OCI-LY7 (cell line): ENCODE measurements at regions not wholly inside any gene's neighbourhood (a gene's known extent, or its start where the extent isn't known, plus 50 kb on each side); places are given as distances from the start of the nearest gene placed in this dataset.
"Not testable (repeated sequence)": the region's sequence is repeated elsewhere in the genome, so short reads cannot be mapped to it uniquely, and the experiment has no call there.

Experiments
- BruUV-seq: library from RNA; stranded (reverse); fragments of 400-500 nt; replicated peaks from 2 replicates; lab custom pipeline; 2021; lab: Mats Ljungman, UMichigan
- CTCF ChIA-PET: fragments of 300-600 bp; sonication (Branson Sonifier 250); formaldehyde crosslinking; loops from one replicate; lab custom pipeline; 2022; ENCODE audit warnings: antibody characterized with exemption; ENCODE audit not compliant: unreplicated experiment; lab: Charles Lee
- POLR2A ChIA-PET: fragments of 300-600 bp; sonication (Branson Sonifier 250); formaldehyde crosslinking; loops from one replicate; lab custom pipeline; 2022; ENCODE audit warnings: antibody characterized with exemption; lab: Charles Lee
- DNase-seq: peaks from one replicate; pipeline ENCODE4 v3.0.0-alpha.2; 2015; ENCODE audit warnings: low spot score
- H2AFZ ChIP-seq: fragments of 200-600 bp; sonication (generic), shearing (Covaris generic); 2 replicates; pipeline ENCODE4 v1.6.1; 2014; ENCODE audit warnings: mild to moderate bottlenecking, antibody characterized with exemption, low read length, moderate library complexity
- H3K27ac ChIP-seq: fragments of 200-600 bp; sonication (generic); 2 replicates; pipeline ENCODE4 v1.5.1; 2014; ENCODE audit warnings: mixed run types, low read depth, mild to moderate bottlenecking, moderate library complexity, low read length, inconsistent platforms; ENCODE audit not compliant: poor library complexity, severe bottlenecking
- H3K36me3 ChIP-seq: fragments of 200-600 bp; sonication (generic); 2 replicates; pipeline ENCODE4 v1.6.1; 2014; ENCODE audit warnings: mild to moderate bottlenecking, antibody characterized with exemption, low read length, moderate library complexity, mixed read lengths; ENCODE audit not compliant: insufficient read depth
- H3K4me1 ChIP-seq: fragments of 200-600 bp; sonication (generic); 2 replicates; pipeline ENCODE4 v1.5.1; 2014; ENCODE audit warnings: mild to moderate bottlenecking, low read length; ENCODE audit not compliant: insufficient read depth, poor library complexity, severe bottlenecking
- H3K4me2 ChIP-seq: fragments of 200-600 bp; sonication (generic); 2 replicates; pipeline ENCODE4 v1.6.1; 2014; ENCODE audit warnings: mild to moderate bottlenecking, low read length
- H3K4me3 ChIP-seq: fragments of 200-600 bp; sonication (generic); 2 replicates; pipeline ENCODE4 v1.5.1; 2014; ENCODE audit warnings: mild to moderate bottlenecking, low read depth, low read length; ENCODE audit not compliant: poor library complexity, severe bottlenecking
- H3K79me2 ChIP-seq: fragments of 200-600 bp; sonication (generic); 2 replicates; pipeline ENCODE4 v1.6.1; 2016; ENCODE audit warnings: low read depth, mild to moderate bottlenecking, low read length, moderate library complexity, mixed read lengths; ENCODE audit not compliant: insufficient read depth
- H3K9me2 ChIP-seq: fragments of 200-600 bp; sonication (generic); 2 replicates; pipeline ENCODE4 v1.6.1; 2016; ENCODE audit warnings: mild to moderate bottlenecking, low read length, mixed read lengths; ENCODE audit not compliant: insufficient read depth
- H3K9me3 ChIP-seq: fragments of 200-600 bp; sonication (generic); 2 replicates; pipeline ENCODE4 v1.6.1; 2014; ENCODE audit warnings: mild to moderate bottlenecking, mixed run types, low read length, mixed read lengths
- H4K20me1 ChIP-seq: fragments of 200-600 bp; sonication (generic); 2 replicates; pipeline ENCODE4 v1.6.1; 2014; ENCODE audit warnings: mild to moderate bottlenecking, antibody characterized with exemption, low read length, moderate library complexity, mixed read lengths; ENCODE audit not compliant: insufficient read depth
- CTCF ChIP-seq: fragments of 200-600 bp; sonication (generic); conservative IDR thresholded peaks from 2 replicates; pipeline ENCODE4 v1.5.1; 2014; ENCODE audit warnings: mild to moderate bottlenecking, antibody characterized with exemption, low read length, moderate library complexity, mixed read lengths
- EZH2phosphoT487 ChIP-seq: fragments of 200-600 bp; sonication (generic); IDR thresholded peaks from 2 replicates; pipeline ENCODE4 v1.6.1; 2018; ENCODE audit warnings: low read depth, borderline replicate concordance, mild to moderate bottlenecking, mixed run types, antibody characterized with exemption, low read length, moderate library complexity, mixed read lengths
- intact Hi-C: fragments of 100-400 bp; cut with micrococcal nuclease; formaldehyde crosslinking; loops from one replicate; pipeline ENCODE4 v1.10.0; 2022; ENCODE audit not compliant: unreplicated experiment

GRCh38 chr10:91097313-91097712 is 123.2 kb upstream of the PCGF5 start:
- Histone ChIP-seq H3K9me3 (no peaks in the 10 kb centered on the region), H2AFZ (no peak overlapping the region), H3K36me3 (no peaks in the 10 kb centered on the region), H3K9me2 (no peaks in the 10 kb centered on the region), H3K27ac (no peak overlapping the region), H4K20me1 (no peaks in the 10 kb centered on the region), H3K4me1 (no peaks in the 10 kb centered on the region), H3K4me2 (no peak overlapping the region), H3K79me2 (no peaks in the 10 kb centered on the region), H3K4me3 (no peak overlapping the region)
- ChIA-PET POLR2A (no interaction called here), CTCF (no interaction called here)
- no TSS peak for BruUV-seq
- intact Hi-C loops = no loop called here
- TF ChIP-seq EZH2phosphoT487 (no peak), CTCF (no peak)
- DNase-seq = no peak

DNA sequence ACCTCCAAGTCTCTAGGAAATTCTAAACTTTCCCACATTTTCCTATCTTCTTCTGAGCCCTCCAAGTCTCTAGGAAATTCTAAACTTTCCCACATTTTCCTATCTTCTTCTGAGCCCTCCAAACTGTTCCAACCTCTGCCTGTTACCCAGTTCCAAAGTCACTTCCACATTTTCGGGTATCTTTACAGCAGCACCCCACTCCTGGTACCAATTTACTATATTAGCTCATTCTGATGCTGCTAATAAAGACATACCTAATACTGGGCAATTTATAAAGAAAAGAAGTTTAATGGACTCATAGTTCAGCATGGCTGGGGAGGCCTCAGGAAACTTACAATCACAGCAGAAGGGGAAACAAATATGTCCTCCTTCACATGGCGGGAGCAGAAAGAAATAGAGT is 122.4 kb upstream of the PCGF5 start:
- DNase-seq, H3K4me2 ChIP-seq, H2AFZ ChIP-seq, H4K20me1 ChIP-seq, intact Hi-C loops, H3K9me3 ChIP-seq, H3K27ac ChIP-seq, H3K4me3 ChIP-seq, H3K36me3 ChIP-seq, POLR2A ChIA-PET, CTCF ChIA-PET, H3K9me2 ChIP-seq, BruUV-seq, H3K4me1 ChIP-seq, H3K79me2 ChIP-seq: not testable (repeated sequence)

DNA sequence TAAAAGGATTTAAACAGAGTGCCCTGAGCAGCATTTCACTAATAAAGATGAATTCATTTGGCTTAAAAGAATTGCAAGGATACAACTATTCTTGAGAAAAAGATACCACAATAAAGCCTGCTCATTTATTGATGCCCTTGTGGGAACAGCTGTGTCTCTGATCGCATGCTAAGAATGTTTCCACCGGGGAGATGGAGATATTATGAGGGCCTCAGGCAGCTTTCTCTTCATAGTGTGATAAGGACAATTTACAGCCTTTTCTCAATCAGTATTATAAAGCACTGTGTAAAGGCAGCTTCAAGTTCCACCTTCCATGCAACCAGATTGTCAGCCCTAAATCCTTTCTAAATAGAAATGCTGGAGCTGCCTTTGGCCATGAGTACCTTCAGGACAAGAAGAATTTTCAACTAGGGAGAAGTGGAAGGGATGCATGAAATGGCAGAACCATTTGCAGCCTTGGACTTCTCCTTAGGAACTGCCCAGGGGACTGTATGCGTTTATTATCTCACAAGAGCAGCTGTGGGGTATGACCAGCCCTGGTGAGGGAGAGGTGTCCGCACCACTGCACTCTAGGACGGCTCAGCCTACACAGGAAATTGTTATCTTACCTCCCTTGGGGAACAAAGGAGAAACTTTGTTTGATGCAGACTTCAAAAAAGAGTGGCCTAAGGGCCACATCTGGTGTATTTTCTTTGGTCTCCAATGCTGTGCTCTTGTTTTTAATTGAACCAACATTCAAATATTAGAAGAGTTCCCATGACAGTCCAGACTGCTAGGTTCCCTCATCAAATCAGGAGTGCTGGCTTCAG is 116.9 kb upstream of the PCGF5 start:
- Histone ChIP-seq H3K4me2 (no peak overlapping the region), H4K20me1 (no peaks in the 10 kb centered on the region), H3K4me1 (no peaks in the 10 kb centered on the region), H3K9me2 (no peaks in the 10 kb centered on the region), H3K4me3 (no peak overlapping the region), H2AFZ (no peak overlapping the region; the same call in 1 of the 2 replicates), H3K9me3 (no peaks in the 10 kb centered on the region), H3K36me3 (no peaks in the 10 kb centered on the region), H3K27ac (no peak overlapping the region), H3K79me2 (no peaks in the 10 kb centered on the region)
- DNase-seq = peak; percentile 45
- POLR2A ChIA-PET = no interaction called here
- CTCF ChIA-PET = no interaction called here
- no peak for TF ChIP-seq CTCF
- no peak for TF ChIP-seq EZH2phosphoT487
- no TSS peak for BruUV-seq
- intact Hi-C loops = no loop called here
